WTC11 (cell line): ENCODE measurements at regions not wholly inside any gene's neighbourhood (a gene's known extent, or its start where the extent isn't known, plus 50 kb on each side); places are given as distances from the start of the nearest gene placed in this dataset.

ENCODE experiments used
- ATAC-seq: fragments of 200-7000 bp; cut with Tn5 transposase; 2 replicates; pipeline ENCODE4 v1.10.0; 2021; ENCODE audit warnings: mild to moderate bottlenecking, moderate library complexity
- CTCF ChIA-PET: fragments of 300-600 bp; sonication (Branson Sonifier 250); formaldehyde crosslinking; loops from one replicate; lab custom pipeline; 2021; ENCODE audit warnings: antibody characterized with exemption; lab: Charles Lee
- POLR2A ChIA-PET: fragments of 350-600 bp; sonication (Branson Sonifier 250); formaldehyde crosslinking; loops from one replicate; lab custom pipeline; 2021; ENCODE audit warnings: antibody characterized with exemption; lab: Charles Lee
- DNase-seq: peaks from one replicate; pipeline ENCODE4 v3.0.0; 2021; ENCODE audit warnings: low spot score
- H3K27ac Mint-ChIP-seq: 2 replicates; pipeline ENCODE4 v1.8.0; 2021; ENCODE audit warnings: mixed read lengths
- H3K27me3 Mint-ChIP-seq: 2 replicates; pipeline ENCODE4 v1.8.0; 2021; ENCODE audit warnings: low read depth, mild to moderate bottlenecking, moderate library complexity, mixed read lengths
- H3K36me3 Mint-ChIP-seq: 2 replicates; pipeline ENCODE4 v1.8.0; 2021; ENCODE audit warnings: mixed read lengths
- H3K4me1 Mint-ChIP-seq: 2 replicates; pipeline ENCODE4 v1.8.0; 2022; ENCODE audit warnings: mixed read lengths
- H3K4me3 Mint-ChIP-seq: 2 replicates; pipeline ENCODE4 v1.8.0; 2021; ENCODE audit warnings: mild to moderate bottlenecking, moderate library complexity, mixed read lengths
- H3K9me3 Mint-ChIP-seq: 2 replicates; pipeline ENCODE4 v1.8.0; 2021; ENCODE audit warnings: mixed read lengths
- AR ChIP-seq: fragments of 250-450 bp; sonication (Bioruptor Pico); IDR thresholded peaks from 2 replicates; pipeline ENCODE4 v1.9.0; 2021; ENCODE audit warnings: mild to moderate bottlenecking
- CDX4 ChIP-seq: fragments of 250-450 bp; sonication (Bioruptor Pico); IDR thresholded peaks from 2 replicates; pipeline ENCODE4 v1.9.0; 2021; ENCODE audit warnings: moderate library complexity, mild to moderate bottlenecking, inconsistent platforms, borderline replicate concordance
- E2F1 ChIP-seq: sonication (generic); formaldehyde crosslinking; IDR thresholded peaks from 2 replicates; pipeline ENCODE4 v1.8.0; 2022; ENCODE audit warnings: mild to moderate bottlenecking, missing genetic modification reagents
- ELF4 ChIP-seq: sonication (generic); formaldehyde crosslinking; IDR thresholded peaks from 2 replicates; pipeline ENCODE4 v1.8.1; 2022; ENCODE audit warnings: low read depth, mild to moderate bottlenecking, moderate library complexity, missing genetic modification reagents
- FOXP4 ChIP-seq: sonication (generic); formaldehyde crosslinking; IDR thresholded peaks from 2 replicates; pipeline ENCODE4 v1.8.0; 2022; ENCODE audit warnings: mild to moderate bottlenecking, missing genetic modification reagents
- MYBL2 ChIP-seq: sonication (generic); formaldehyde crosslinking; IDR thresholded peaks from 2 replicates; pipeline ENCODE4 v1.8.1; 2023; ENCODE audit warnings: mild to moderate bottlenecking, moderate library complexity, missing genetic modification reagents
- NFATC4 ChIP-seq: fragments of 250-450 bp; sonication (Bioruptor Pico); IDR thresholded peaks from 2 replicates; pipeline ENCODE4 v1.9.0; 2021; ENCODE audit warnings: mild to moderate bottlenecking
- NFE2L1 ChIP-seq: sonication (generic); formaldehyde crosslinking; IDR thresholded peaks from 2 replicates; pipeline ENCODE4 v1.8.1; 2023; ENCODE audit warnings: missing genetic modification reagents
- NR2C2 ChIP-seq: sonication (generic); formaldehyde crosslinking; IDR thresholded peaks from 2 replicates; pipeline ENCODE4 v1.8.0; 2022; ENCODE audit warnings: mild to moderate bottlenecking, missing genetic modification reagents
- STAT6 ChIP-seq: sonication (generic); formaldehyde crosslinking; conservative IDR thresholded peaks from 2 replicates; pipeline ENCODE4 v1.8.1; 2023; ENCODE audit warnings: mild to moderate bottlenecking, low read depth, missing genetic modification reagents, moderate library complexity
- TCF7 ChIP-seq: sonication (generic); formaldehyde crosslinking; IDR thresholded peaks from 2 replicates; pipeline ENCODE4 v1.8.0; 2022; ENCODE audit warnings: mild to moderate bottlenecking, low read depth, missing genetic modification reagents, moderate library complexity
- ZBTB21 ChIP-seq: sonication (generic); formaldehyde crosslinking; IDR thresholded peaks from 2 replicates; pipeline ENCODE4 v1.8.1; 2023; ENCODE audit warnings: mild to moderate bottlenecking, missing genetic modification reagents, borderline replicate concordance
- ZNF219 ChIP-seq: sonication (generic); formaldehyde crosslinking; IDR thresholded peaks from 2 replicates; pipeline ENCODE4 v1.8.0; 2023; ENCODE audit warnings: missing genetic modification reagents, mild to moderate bottlenecking, borderline replicate concordance
- ZNF281 ChIP-seq: sonication (generic); formaldehyde crosslinking; IDR thresholded peaks from 2 replicates; pipeline ENCODE4 v1.8.0; 2023; ENCODE audit warnings: mild to moderate bottlenecking, missing genetic modification reagents
- ZNF317 ChIP-seq: sonication (generic); formaldehyde crosslinking; IDR thresholded peaks from 2 replicates; pipeline ENCODE4 v1.8.1; 2023; ENCODE audit warnings: low read depth, mild to moderate bottlenecking, moderate library complexity, missing genetic modification reagents, borderline replicate concordance
- ZNF416 ChIP-seq: fragments of 250-450 bp; sonication (Bioruptor Pico); IDR thresholded peaks from 2 replicates; pipeline ENCODE4 v1.9.0; 2021; ENCODE audit warnings: mild to moderate bottlenecking, inconsistent platforms
- ZNF671 ChIP-seq: fragments of 250-450 bp; sonication (Bioruptor Pico); IDR thresholded peaks from 2 replicates; pipeline ENCODE4 v1.8.0; 2021; ENCODE audit warnings: mild to moderate bottlenecking
- TF ChIP-seq, protein P1 (sequence below): sonication (generic); formaldehyde crosslinking; IDR thresholded peaks from 2 replicates; pipeline ENCODE4 v1.8.1; 2022; ENCODE audit warnings: missing genetic modification reagents, borderline replicate concordance
- TF ChIP-seq, protein P2 (sequence below): sonication (generic); formaldehyde crosslinking; conservative IDR thresholded peaks from 2 replicates; pipeline ENCODE4 v1.8.1; 2022; ENCODE audit warnings: mild to moderate bottlenecking, missing genetic modification reagents

DNA sequence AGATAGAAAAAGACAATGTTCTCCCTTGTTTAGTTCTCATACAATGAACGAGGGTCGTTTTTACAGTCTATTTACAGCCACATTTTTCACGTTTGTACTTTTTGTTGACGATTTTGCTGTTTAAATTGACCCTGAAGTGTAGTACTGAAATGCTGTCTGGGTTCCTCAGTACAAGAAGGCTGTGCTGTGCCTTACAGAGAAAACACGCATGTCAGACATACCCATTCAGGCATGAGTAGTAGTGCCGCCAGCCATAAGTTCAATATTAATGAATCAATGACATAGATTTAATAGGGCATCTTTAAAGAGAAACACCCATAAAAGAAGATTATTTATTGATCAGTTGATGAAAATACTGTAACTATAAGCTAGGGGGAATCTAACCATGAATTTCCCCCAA, 459.8 kb upstream of the EPHA5 start:
- Mint-ChIP-seq H3K27me3 (no peaks in the 10 kb centered on the region), H3K36me3 (no peaks in the 10 kb centered on the region), H3K4me1 (no peaks in the 10 kb centered on the region), H3K9me3 (no peaks in the 10 kb centered on the region), H3K4me3 (no peak overlapping the region), H3K27ac (no peak overlapping the region)
- DNase-seq (no peak), ATAC-seq (no peak)
- CTCF ChIA-PET = no interaction called here
- POLR2A ChIA-PET = no interaction called here
- TF ChIP-seq NFATC4 (CRISPR knock-in tag) = no peak
- no peak for TF ChIP-seq ZBTB21 (CRISPR knock-in tag)
- no peak for TF ChIP-seq CDX4 (CRISPR knock-in tag)
- no peak for TF ChIP-seq ZNF281

DNA sequence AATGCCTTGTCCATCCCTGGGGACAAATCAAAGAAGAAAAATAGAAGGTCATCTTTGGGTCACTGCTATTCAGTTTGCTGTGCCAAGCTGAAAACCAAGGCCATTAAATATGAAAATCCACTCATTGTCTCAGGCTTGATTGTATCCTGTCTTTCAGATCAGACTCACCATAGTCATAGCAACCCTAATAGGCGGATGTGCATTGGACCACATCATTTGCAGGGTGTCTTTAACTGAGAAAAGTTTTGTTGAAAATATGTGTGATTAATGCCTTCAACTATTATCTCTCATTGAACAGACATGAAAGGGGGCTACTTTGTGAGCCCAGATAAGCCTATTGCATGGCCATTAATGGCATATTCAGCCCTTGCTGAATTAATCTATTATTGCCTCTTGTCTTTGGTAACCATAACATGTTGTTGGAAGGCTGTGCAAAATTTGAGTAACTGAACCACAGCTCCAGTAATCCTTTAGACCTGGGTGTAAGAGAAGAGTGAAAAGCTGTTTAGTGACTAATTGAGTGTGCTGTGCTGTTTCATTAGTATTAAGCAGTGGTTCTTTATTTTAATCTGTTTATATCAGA, 453.6 kb upstream of the EPHA5 start:
- Mint-ChIP-seq H3K36me3 (no peaks in the 10 kb centered on the region), H3K27ac (no peak overlapping the region), H3K9me3 (no peaks in the 10 kb centered on the region), H3K4me3 (no peak overlapping the region), H3K27me3 (no peaks in the 10 kb centered on the region), H3K4me1 (0 out of 2 replicates have a peak, but pooled peaks cover 3% of the 10 kb centered on the region)
- CTCF ChIA-PET = no interaction called here
- DNase-seq (no peak), ATAC-seq (no peak)
- POLR2A ChIA-PET = no interaction called here
- TF ChIP-seq MYBL2 = no peak
- TF ChIP-seq, protein P1, sequence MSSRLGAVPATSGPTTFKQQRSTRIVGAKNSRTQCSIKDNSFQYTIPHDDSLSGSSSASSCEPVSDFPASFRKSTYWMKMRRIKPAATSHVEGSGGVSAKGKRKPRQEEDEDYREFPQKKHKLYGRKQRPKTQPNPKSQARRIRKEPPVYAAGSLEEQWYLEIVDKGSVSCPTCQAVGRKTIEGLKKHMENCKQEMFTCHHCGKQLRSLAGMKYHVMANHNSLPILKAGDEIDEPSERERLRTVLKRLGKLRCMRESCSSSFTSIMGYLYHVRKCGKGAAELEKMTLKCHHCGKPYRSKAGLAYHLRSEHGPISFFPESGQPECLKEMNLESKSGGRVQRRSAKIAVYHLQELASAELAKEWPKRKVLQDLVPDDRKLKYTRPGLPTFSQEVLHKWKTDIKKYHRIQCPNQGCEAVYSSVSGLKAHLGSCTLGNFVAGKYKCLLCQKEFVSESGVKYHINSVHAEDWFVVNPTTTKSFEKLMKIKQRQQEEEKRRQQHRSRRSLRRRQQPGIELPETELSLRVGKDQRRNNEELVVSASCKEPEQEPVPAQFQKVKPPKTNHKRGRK (CRISPR knock-in tag) = no peak
- TF ChIP-seq NFE2L1 (CRISPR knock-in tag) = no peak
- TF ChIP-seq AR (CRISPR knock-in tag) = no peak
- no peak for TF ChIP-seq ZNF219 (CRISPR knock-in tag)
- TF ChIP-seq, protein P2, sequence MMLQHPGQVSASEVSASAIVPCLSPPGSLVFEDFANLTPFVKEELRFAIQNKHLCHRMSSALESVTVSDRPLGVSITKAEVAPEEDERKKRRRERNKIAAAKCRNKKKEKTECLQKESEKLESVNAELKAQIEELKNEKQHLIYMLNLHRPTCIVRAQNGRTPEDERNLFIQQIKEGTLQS = no peak
- TF ChIP-seq FOXP4 = no peak
- TF ChIP-seq ZNF416 (CRISPR knock-in tag) = no peak
- no peak for TF ChIP-seq ZNF317 (CRISPR knock-in tag)
- no peak for TF ChIP-seq NR2C2
- TF ChIP-seq ELF4 (CRISPR knock-in tag) = no peak
- no peak for TF ChIP-seq E2F1 (CRISPR knock-in tag)
- TF ChIP-seq TCF7 = no peak
- no peak for TF ChIP-seq ZBTB21 (CRISPR knock-in tag)
- TF ChIP-seq STAT6 (CRISPR knock-in tag) = no peak
- no peak for TF ChIP-seq ZNF671 (CRISPR knock-in tag)
